NCI-H1092 treated with DMSO at 0.1 percent for 48 hours (cell line): ENCODE measurements at regions not wholly inside any gene's neighbourhood (a gene's known extent, or its start where the extent isn't known, plus 50 kb on each side); places are given as distances from the start of the nearest gene placed in this dataset.
"Not testable (repeated sequence)": the region's sequence is repeated elsewhere in the genome, so short reads cannot be mapped to it uniquely, and the experiment has no call there.

Source experiments
- DNase-seq: peaks from one replicate; lab custom pipeline; 2025; lab: John Stamatoyannopoulos, UW

DNA sequence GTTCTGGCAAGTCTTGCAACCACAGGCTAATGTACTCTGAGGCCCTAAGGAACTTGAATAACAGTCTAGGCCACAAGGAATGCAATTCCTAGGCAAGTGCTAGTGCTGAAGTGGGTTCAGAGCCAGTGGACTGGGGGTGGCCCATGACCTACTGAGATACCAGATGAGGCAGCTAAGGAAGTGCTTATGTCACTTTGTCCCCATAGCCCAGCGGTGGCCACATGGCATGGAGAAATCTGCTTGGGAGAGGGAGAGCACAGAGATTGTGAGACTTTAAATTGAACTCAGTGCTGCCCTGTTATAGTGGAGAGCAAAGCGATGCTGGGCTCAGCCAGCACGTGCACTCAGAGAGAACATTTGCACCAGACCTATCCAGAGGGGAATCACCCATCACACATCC, 629.5 kb downstream of the JRKL start:
- DNase-seq: no peak

DNA sequence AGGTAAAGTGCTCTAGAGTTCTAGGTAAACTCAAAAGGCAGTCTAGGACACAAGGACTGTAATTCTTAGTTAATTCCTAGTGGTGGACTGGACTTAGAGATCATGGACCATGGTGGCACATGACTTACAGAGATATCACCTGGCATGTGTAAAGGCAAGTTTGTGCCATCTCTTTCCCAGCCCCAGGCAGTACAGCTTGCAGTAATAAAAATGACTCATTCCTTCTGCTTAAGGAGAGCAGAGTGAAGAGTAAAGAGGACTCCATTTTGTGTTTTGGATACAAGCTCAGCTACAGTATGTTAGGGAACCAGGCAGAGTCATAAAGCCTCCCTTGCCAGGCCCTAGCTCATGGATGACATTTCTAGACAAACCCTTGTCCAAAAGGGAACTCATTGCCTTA, 629.9 kb downstream of the JRKL start:
- no peak for DNase-seq

DNA sequence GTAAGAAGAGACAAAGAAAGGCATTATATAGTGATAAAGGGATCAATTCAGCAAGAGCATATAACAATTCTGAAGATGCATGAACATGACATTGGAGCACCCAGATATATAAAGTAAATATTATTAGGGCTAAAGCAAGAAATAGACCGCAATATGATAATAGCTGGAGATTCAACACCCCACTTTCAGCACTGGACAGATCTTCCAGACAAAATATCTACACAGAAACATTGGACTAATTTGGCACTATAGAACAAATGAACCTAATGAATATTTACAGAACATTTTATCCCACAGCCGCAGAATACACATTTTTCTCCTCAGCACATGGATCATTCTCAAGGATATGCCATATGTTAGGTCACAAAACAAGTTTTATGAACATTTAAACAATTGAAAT, 633.1 kb downstream of the JRKL start:
- DNase-seq: no peak

DNA sequence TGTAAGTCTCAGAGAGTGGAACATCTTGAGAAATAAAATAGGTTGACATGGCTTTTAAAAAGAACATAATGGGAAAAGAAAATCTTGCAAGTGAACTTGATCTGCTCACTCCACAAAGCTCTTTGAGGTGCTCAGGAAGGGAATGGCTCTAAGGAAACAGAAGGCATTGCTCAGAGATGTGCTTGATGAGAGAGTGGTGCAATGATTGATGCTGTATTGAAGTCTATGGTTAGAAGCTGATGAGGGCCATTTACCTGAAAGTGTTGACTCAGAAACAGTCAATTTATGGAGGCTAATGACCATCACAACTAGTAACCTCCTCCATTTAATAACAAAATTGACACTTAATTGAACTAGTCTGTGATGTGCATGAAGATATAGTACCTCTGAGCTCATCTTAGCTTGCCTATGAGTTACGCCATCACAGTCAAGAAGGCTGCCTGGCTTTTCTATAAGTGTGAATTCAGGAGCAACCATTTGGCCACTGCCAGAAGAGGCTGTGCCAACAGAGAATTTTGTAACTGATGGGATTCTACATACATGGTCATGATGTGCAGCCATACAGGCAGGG, 639.1 kb downstream of the JRKL start:
- no peak for DNase-seq

DNA sequence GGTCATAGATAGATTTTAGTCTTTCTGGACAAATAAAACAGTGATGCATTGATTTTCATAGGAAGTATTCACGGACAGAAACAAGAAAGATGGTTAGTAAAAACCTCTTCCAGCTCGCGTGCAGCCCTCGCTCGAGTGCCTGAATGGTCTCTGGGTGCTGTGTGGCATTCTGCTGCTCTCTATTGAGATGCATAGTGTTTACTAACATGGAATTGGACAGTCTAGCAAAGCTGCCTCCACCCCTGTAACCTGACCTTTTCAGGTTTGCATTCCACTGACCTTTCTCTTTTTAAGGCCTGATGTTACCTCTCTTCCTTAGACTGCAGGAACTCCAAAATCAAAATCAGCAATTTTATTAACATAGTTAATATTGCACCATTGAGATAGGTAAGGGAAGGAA, 643.4 kb downstream of the JRKL start:
- DNase-seq: no peak

DNA sequence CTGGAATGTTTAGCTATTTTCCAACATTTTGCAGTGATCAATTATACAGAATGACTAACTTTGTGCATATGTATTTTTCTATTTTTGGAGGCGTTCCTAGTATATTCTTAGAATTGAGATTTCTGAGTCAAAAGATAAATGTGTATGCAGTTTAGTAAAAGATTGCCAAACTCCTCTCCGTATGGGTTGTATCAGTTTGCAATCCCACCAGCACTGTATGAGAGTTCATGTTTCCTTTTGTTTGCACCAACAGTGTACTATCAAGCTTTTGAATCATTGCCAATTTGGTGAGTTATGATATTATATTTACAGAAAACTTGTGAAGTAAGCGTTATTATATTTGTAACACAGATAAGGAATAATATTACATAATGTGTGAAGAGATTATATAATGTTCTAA, 658.7 kb downstream of the JRKL start:
- no peak for DNase-seq

DNA sequence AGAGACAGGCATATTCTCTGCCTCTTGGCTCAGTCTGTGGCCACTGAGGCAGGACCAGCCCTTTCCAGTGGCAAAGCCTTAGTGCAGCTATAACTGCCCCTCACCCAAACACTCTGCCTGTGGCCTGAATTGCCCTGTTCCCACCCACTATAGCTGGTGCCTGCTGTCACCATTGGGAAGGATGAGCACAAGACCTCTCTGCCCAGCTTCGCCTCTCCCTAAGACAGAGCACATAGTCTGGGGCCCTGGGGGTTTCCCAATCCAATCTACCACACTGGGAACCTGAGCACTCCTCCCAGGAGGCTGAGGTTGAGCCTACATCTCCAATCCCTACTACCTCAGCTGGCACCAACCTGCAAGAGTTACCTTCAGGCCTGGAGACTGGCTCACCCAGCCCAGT, 670.4 kb downstream of the JRKL start:
- DNase-seq: no peak

DNA sequence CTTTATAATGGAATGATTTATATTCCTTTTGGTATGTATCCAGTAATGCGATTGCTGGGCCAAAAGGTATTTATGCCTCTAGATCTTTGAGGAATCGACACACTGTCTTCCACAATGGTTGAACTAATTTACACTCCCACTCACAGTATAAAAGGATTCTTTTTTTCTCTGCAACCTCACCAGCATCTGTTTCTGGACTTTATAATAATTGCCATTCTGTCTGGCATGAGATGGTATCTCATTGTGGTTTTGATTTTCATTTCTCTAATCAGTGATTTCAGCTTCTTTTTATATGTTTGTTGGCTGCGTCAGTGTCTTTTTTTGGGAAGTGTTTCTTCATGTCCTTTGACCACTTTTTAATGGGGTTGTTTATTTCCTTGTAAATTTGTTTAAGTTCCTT, 679.3 kb downstream of the JRKL start:
- no peak for DNase-seq

DNA sequence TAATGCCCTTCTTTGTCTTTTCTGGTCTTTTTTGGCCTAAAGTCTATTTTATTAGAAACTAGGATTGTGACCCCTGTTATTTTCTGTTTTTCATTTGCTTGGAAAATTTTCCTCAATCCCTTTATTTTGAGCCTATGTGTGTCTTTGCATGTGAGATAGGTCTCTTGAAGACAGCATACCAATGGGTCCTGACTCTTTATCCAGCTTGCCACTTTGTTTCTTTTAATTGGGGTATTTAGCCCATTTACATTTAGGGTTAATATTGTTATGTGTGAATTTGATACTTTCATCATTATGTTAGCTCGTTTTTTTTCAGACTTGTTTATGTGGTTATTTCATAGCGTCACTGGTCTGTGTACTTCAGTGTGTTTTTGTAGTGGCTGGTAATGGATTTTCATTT, 682.6 kb downstream of the JRKL start:
- no peak for DNase-seq

DNA sequence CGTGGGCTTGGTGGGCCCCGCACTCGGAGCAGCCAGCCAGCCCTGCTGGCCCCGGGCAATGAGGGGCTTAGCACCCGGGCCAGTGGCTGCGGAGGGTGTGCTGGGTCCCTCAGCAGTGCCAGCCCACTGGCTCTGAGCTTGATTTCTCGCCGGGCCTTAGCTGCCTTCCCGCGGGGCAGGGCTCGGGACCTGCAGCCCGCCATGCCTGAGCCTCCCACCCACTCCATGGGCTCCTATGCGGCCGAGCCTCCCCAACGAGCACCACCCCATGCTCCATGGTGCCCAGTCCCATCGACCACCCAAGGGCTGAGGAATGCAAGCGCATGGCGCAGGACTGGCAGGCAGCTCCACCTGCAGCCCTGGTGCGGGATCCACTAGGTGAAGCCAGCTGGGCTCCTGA, 686.9 kb downstream of the JRKL start:
- not testable (repeated sequence) for DNase-seq

DNA sequence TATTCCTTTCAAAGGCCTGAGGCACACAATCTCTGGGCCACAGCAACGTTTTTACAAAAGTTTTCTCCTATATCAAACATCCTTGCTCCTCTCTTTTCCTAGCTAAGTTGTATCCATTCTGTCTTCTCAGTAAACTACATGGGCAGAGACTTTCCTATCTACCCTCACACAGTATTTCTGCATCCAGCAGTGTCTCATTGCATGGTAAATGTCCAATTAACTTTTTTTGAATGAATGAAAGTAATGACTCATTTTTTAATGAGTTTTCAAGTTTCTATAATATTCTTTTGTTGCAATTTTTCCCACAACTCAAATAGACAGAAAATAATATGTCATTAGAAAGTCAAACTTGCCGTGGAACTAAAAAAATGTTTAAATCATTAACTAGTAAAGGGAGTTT, 688.6 kb downstream of the JRKL start:
- DNase-seq: no peak

DNA sequence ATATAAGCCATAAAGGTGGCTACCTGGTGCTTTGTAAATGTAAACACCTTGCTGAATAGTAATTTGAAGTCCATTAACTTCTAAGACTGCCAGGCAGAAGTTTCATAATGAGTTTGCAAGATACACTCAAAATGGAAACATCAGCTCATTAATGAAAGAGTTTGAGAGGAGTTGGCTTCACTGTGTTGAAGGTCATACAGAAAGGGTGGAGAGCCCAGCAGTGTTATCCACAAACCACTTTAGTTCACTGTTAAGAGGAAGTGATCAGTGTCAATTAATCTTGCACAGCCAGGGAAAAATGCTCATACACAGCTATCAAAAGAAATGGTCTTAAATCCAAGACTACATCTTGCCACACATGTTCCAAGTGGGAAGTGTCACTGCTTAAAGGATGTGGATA, 689.4 kb downstream of the JRKL start:
- DNase-seq: no peak

DNA sequence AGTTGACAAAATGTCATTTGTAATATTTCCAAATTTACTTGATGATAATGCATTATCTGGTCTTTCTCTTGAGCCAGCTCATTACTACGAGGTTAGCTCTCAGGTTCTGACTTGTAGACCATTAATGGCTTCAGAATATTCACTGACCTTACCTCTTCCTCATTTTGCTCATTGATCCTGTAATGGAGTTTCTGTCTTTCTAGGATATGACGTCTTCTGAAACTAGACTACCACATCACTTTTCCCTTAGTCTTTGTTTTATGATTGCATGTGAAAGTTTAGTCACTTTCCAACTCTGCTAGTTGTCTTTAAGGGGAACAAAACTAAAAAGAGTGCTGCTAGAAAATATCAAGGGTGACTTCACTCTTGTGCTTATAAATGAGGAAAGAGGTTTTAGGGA, 697.6 kb downstream of the JRKL start:
- no peak for DNase-seq

DNA sequence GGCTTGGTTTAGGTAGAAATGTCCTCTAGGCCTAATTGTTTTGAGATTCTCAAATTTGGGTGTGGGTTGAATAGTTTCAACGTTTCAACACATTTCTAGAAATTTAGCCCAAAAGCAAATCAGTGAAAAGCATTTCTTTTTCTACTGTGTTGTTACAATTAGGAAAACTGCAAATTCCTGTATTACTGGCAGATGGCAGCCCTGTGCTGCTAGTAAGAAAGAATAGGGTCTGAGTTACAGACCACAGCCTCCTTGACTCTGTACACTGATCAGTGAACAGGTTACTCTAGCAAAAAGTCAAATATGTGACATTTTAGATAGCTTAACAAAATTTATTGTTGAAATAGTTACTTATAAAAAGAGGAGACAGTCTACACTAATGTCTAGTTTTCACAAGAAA, 703.0 kb downstream of the JRKL start:
- no peak for DNase-seq

DNA sequence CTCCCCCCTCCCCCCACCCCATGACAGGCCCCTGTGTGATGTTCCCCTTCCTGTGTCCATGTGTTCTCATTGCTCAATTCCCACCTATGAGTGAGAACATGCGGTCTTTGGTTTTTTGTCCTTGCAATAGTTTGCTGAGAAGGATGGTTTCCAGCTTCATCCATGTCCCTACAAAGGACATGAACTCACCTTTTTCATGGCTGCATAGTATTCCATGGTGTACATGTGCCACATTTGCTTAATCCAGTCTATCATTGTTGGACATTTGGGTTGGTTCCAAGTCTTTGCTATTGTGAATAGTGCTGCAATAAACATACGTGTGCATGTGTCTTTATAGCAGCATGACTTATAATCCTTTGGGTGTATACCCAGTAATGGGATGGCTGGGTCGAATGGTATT, 712.4 kb downstream of the JRKL start:
- DNase-seq: not testable (repeated sequence)

DNA sequence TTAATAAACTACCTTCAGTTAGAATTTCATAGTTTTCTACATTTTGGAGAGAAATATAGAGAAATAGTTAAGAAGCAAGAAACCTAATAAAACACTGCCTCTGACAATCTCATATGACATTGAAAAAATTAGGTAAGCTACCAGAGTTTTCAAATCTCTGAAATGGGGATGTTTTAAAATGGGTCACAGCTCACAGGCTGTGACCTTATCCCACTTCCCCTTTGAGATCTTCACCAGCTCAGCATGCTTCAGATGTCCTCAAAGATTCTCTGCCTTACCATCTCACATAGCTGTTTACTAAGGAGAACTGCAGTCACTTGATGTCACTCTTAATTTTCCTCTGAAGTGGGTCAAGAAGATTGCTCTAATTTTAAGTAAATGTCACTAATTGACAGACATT, 717.8 kb downstream of the JRKL start:
- no peak for DNase-seq

DNA sequence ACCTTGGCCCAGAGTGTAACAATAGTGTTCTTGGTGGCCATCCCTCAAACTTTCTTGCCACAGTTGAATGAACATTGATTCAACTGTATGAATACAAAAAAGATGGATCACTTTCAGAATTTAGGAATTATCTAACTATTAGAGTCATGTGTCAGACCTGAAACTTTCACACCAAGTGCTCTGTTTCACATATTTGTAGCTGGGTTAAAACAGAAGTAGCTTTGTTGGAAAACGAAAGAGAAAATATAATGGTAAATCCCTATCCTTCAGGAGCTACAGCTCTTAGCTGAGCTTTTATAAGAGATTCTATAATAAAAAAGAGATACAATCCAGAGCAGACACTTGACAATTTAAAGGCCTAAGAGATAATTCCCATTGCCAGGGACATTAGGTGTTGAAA, 719.3 kb downstream of the JRKL start:
- DNase-seq: no peak

DNA sequence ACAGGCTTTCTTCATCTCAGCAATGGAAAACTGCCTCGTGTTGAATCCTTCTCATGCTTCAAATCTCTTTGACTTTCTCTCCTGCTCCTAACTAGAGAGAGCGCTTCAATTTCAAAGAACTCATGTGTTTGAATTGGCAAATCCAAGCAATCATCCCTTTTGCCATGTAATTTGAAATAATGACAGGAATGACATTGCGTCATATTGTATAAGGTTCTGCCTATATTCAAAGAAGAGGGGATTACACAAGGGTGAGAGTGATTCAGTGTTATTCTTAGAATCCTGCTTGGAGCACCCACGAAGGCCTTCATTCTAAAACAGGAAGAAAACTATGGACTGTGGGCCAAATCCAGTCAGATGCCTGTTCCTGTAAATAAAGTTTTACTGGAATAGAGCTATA, 720.6 kb downstream of the JRKL start:
- DNase-seq: no peak

DNA sequence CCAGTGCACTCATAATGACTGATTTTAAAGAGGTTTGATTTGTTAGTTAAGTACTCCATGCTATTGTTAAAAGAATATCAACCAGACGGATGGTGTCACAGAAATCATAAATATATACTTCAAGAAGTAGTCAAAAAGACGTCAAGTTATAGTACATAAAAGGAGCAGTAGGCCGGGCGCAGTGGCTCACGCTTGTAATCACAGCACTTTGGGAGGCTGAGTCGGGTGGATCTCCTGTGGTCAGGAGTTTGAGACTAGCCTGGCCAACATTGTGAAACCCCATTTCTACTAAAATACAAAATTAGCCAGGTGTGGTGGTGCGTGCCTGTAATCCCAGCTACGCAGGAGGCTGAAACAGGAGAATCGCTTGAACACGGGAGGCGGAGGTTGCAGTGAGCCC, 721.7 kb downstream of the JRKL start:
- DNase-seq: no peak

DNA sequence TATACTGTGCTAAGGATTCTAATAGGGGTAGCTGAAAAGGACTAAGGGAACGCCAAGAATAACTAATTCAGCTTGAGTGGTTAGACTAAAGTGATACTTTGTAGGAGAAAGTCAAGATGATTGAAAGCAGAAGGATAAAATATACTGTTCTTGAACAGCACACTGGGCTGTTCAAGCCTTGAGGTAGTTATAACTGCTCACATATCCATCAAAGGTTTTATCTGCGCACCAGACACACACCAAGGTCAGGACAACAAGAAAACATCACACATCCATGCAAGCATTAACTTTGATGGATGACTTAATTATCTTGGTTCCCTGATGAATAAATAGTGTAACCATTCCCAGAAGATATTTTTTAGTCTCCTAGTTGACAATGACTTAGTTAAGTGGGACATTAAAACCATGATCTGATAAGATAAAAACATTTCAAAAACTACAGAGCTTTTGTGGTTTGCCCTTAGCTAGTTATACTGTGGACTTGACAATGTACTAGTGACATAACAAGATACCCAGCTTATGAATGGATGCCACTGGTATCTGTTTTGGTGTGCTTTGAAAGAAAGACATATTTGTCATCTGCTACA, 728.9 kb downstream of the JRKL start:
- no peak for DNase-seq

DNA sequence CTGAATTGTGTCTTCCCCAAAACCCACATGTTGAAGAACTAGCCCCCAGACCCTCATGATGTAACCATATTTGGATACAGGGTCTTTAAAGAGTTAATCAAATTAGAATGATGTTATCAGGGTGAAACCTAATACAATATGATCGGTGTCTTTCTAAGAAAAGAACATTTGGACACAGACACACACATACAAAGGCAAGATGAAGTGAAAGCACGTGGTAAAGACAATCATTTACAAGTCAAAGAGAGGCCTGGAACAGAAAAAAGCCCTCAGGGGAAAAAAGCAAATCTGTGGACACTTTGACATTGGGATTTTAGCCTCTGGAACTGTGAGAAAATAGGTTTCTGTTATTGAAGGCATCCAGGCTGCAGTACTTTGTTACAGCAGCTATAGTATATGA, 733.4 kb downstream of the JRKL start:
- no peak for DNase-seq

DNA sequence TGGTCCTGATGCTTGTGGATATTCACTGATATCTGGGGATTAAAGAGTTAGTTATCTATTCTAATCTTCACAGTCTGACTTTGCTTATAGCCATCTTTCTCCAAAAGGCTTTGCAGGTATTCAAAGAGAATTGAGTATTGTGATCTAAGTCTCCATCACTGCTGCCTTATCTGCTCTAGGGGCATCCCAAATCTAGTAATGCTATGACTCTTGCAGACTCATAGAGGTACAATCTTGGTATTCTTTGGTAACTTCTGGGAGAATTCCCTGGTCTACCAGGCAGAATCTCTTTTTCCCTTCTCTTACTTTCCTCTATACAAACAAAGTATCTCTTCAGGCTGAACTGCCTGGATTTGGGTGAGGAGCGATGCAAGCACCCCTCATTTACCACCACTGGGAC, 746.3 kb downstream of the JRKL start:
- DNase-seq: no peak

DNA sequence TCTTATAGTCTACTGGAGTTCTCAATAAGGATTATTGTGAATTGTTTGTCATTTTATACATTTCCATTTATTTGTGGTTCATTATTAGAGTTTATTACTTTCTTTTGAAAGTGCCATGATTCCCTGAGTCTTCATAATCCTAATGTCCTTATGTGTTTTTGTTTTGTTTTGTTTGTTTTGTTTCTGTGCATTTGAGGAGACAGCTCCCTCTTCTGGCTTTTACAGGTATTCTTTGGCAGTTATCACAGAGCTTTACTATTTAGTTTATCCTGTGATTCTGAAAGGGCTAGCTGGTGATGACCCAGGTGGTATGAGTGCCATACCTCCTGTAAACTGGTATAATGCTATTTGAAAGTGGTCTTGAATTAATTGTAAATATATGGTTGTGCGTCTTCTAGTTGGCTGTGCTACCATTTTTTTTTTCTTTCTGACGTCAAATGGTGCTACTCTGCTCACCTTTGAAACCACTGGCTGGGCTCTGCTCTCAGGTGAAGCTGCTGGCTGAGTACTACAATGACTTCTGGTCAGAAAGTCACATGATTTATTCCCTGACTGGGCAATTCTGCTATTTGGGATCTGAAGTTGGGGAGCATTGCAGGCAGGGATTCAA, 751.2 kb downstream of the JRKL start:
- no peak for DNase-seq

DNA sequence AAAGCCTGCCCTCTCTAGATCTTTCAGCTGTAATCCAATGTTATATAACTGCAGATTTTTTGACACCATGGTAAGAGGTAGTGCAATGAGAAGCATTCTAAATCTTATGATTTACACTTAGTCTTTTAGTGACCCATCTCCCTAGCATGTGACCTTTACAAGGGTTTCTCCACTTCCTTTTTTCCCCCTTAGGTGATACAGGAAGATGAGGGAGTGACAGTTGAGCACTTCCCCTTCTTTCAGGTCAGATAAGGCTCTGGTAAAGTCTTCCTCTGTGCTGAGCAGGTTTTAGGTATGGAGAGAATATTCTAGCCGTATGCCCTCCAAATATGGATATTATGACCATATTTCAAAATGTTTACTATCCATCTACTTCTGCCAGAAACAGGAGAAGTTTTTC, 753.6 kb downstream of the JRKL start:
- DNase-seq: no peak
